HG03139 (cell line): ENCODE measurements at regions not wholly inside any gene's neighbourhood (a gene's known extent, or its start where the extent isn't known, plus 50 kb on each side); places are given as distances from the start of the nearest gene placed in this dataset.

ENCODE experiments used
- ATAC-seq: cut with Tn5 transposase; IDR thresholded peaks from one replicate; pipeline ENCODE4 v1.9.1; 2021; ENCODE audit not compliant: unreplicated experiment

DNA sequence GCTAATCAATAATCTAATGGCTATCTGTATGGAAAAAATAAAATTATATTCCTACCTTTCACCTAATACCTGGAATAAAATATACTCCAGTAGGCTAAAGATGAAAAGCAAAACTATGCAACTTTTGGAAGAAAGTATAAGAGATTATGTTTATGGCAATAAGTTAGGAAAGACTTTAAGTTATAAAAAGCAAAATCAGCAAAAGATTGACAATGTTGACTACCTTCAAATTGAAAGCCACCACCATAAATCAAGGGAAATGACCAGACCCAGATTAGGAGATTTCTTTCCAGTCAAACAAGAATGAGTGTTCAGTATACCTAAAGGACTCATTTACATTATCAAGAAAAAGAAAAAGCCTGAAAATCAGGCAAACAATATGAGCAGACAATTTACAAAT lies 159.1 kb upstream of the ZBED5 start:
- no peak for ATAC-seq

GRCh38 chr11:11016068-11016467 lies 158.2 kb upstream of the ZBED5 start:
- no peak for ATAC-seq

- ATAC-seq: no peak
Measured at GRCh38 chr11:11011617-11012016, 153.8 kb upstream of the ZBED5 start.

DNA sequence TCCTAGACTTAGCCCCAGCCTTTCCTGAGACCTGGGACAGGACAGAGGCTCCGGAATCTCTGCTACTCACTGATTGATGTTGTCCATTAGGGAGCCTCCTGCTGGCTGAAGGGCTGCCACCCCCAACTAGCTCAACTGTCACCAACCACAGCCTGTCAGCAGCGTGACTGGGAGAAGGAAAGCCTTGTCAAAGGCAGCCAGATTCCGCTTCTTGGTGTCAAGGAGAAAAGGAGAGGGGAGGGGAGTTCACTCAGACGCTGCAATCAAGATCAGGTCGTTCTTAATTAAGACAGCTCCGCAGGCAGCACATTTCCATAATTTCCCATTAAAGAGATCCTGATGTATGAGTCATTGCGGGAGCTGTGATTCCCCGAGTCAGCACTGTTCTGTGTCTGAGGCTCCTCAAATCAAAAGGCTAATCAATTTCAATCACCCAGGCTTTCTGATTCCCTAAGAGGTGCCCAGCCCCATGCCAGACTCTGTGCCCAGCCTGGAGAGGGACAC lies 152.8 kb upstream of the ZBED5 start:
- no peak for ATAC-seq

- ATAC-seq: no peak
Measured at GRCh38 chr11:11009179-11009578, 151.3 kb upstream of the ZBED5 start.

DNA sequence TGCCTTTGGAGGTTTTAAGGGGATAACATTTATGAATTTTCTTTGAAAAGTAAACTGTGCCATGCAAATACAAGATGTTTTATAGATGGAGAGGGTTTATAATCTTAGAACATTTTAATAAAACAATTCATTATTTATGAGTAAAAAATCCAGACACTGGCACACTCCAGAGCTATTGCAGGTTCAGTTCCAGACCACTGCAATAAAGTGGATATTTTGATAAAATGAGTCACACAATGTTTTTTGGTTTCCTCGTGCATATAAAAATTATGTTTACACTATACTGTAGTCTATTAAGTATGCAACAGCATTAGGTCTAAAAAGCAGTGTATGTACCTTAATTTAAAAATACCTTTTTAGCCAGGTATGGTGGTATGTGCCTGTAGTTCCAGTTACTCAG lies 146.2 kb upstream of the ZBED5 start:
- ATAC-seq: no peak

- no peak for ATAC-seq
Measured at GRCh38 chr11:11003226-11003625, 145.4 kb upstream of the ZBED5 start.

DNA sequence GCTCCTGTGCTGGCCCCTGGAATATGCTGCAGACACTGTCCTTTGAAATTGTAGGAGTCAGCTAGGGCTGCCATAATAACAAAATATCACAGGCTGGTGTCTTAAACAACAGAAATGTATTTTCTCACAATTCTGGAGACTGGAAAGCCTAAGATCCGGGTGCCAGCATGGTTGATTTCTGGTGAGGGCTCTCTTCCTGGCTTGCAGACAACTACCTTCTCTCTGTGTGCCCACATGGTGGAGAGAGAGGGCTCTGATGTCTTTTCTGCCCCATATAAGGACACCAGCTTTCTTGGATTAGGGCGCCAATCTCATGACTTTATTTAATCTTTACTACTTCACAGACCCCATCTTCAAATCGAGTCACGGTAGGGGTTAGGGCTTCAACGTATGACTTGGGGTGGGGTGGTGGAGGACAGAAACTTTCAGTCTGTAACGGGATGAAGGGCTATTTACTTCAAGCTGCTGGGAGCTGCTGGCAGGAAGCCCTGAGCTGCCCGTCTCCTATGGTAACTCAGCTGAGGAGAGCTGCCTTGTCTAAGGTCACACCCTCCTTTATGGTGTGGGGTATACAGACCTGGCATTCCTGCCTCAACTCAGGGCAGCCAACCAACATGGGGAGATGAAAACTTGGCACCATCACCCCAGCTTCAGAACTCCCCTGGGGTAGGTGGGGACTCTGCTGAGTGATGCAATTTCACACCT lies 142.9 kb upstream of the ZBED5 start:
- ATAC-seq: no peak

- ATAC-seq: no peak
Measured at GRCh38 chr11:10998674-10999073, 140.8 kb upstream of the ZBED5 start.

- no peak for ATAC-seq
Measured at GRCh38 chr11:10996678-10997077, 138.8 kb upstream of the ZBED5 start.

- ATAC-seq: no peak
Measured at GRCh38 chr11:10993640-10994039, 135.8 kb upstream of the ZBED5 start.

DNA sequence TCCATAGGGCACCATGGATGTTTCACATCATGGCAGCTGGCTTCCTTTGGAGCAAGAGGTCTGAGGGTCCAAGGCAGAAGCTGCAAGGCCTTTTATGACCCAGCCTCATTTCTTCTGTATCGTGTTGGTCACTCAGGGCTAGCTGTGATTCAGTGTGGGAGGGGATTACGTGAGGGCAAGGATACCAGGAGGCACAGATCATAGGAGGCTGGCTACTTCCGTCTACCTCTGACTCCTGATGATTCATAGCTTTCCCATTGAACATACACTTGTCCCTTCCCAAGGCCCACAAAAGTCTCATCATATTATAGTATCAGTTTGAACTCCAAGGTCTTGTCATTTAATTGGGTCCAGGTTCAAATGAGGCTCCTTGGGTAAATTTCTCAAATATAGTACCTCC lies 135.3 kb upstream of the ZBED5 start:
- ATAC-seq: no peak

GRCh38 chr11:10991393-10991792 lies 133.5 kb upstream of the ZBED5 start:
- ATAC-seq: no peak

DNA sequence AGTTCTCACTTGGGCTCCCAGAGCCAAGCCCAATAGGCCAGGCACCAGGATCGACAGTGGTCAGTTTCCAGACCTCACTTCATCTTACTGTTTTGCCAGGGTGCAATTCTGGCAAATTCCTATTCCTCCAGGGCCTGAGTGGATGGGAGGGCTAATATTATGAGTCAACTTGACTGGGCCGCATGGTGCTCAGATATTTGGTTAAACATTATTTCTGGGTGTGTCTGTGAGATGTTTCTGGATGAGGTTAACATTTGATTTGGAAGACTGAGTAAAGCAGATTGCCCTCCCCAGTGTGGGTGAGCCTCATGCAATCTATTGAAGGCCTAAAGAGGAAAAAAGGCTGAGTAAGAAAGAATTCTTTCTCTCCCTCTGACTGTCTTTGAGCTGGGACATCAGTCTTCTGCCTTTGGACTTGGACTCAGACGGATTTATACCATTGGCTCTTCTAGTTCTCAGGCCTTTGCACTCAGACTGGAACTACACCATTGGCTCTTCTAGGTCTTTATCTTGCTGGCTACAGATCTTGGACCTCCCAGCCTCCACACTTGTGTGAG lies 132.9 kb upstream of the ZBED5 start:
- ATAC-seq: no peak

DNA sequence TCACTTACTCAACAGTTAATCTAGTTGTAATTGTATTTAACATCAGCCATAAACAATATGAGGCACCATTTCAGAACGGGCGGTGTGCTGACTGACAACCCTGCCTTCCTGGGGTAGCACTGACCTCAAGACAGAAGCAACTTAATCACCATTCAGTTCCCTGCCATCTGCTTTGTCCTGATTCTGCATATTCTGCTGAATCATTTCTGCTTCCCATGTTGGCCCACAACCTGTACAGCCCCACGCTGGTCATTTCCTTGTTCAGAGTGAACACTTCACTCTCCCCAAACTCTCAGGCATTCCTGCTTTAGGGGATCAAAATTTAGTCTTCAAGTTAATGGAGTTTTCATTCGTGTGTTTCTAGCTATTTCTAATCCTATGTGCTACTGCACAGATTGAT lies 132.3 kb upstream of the ZBED5 start:
- no peak for ATAC-seq

- no peak for ATAC-seq
Measured at GRCh38 chr11:10986006-10986405, 128.2 kb upstream of the ZBED5 start.

- no peak for ATAC-seq
Measured at GRCh38 chr11:10984742-10985141, 126.9 kb upstream of the ZBED5 start.

DNA sequence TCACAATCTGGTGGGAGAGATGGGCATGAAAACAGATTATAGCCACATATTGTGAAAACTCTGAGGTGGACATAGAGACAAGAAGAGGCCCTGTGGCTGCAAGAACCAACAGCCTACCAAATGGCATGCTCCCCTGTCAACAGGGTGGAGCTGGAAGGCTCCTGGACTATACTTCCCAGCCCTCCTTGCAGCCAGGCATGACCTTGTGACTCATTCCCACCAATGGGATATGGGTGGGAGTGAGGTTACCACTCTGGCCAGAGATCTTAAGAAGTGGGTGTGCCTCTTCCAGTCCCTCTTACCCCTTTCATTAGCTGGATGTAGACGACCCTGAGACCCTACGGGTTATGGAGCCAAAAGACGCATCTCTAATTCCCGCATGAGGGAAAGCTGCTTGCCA lies 126.4 kb upstream of the ZBED5 start:
- ATAC-seq: no peak

- ATAC-seq: no peak
Measured at GRCh38 chr11:10982704-10983510, 125.1 kb upstream of the ZBED5 start.

DNA sequence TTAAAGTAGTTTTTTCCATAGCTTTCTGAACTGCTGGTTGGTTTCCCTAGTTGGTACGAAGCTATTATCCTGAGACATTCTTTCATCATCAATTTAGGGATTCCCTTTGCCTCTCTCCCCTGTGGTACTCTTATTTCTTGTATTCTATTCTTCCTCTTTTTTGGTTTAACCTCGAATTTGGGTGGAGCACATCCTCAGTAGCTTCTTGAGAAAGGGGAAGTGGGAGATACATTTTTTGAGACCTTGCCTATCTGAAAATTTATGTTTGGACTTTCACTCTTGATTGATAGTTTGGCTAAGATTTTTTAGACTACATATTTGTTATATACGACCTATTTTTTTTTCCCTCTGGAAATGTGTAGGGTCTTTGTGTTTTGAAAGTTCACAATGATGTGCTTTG lies 121.7 kb upstream of the ZBED5 start:
- ATAC-seq: no peak

DNA sequence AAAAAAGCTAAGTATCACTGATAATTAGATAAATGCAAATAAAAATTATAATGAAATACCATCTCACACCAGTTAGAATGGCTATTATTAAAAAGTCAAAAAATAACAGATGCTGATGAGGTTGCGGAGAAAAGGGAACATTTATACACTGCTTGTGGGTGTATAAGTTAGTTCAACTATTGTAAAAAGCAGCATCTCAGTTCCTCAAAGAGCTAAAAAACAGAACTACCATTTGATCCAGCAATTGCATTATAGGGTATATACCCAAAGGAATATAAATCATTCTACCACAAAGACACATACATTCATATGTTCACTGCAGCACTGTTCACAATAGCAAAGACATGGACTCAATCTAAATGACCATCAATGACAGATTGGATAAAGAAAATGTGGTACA lies 120.3 kb upstream of the ZBED5 start:
- ATAC-seq: no peak

GRCh38 chr11:10975287-10975721 lies 117.5 kb upstream of the ZBED5 start:
- no peak for ATAC-seq
